Amygdala (tissue), 56 donors: ENCODE measurements at regions not wholly inside any gene's neighbourhood (a gene's known extent, or its start where the extent isn't known, plus 50 kb on each side); places are given as distances from the start of the nearest gene placed in this dataset.
"Not testable (repeated sequence)": the region's sequence is repeated elsewhere in the genome, so short reads cannot be mapped to it uniquely, and the experiment has no call there.

ENCODE experiments used
- DNase-seq, 56 donors: peaks; one replicate each; lab custom pipeline; 2025; lab: John Stamatoyannopoulos, UW

- DNase-seq, result not testable (repeated sequence)
Measured at GRCh38 chr16:51254390-51254789, 103.3 kb upstream of the SALL1 start.

- DNase-seq, result no peak
Measured at GRCh38 chr16:51248217-51248616, 97.1 kb upstream of the SALL1 start.

GRCh38 chr16:51245658-51245995 lies 94.6 kb upstream of the SALL1 start:
- DNase-seq, result no peak

- no peak for DNase-seq
Measured at GRCh38 chr16:51244887-51245657, 94.0 kb upstream of the SALL1 start.

- DNase-seq, result no peak
Measured at GRCh38 chr16:51243936-51244436, 92.9 kb upstream of the SALL1 start.

GRCh38 chr16:51242296-51242994 lies 91.4 kb upstream of the SALL1 start:
- DNase-seq, result no peak

- DNase-seq, result no peak
Measured at GRCh38 chr16:51239196-51239595, 88.1 kb upstream of the SALL1 start.

GRCh38 chr16:51237861-51238378 lies 86.8 kb upstream of the SALL1 start:
- DNase-seq, result peak in 3 of 56 donors; percentile 12 to 28 (median 22)

GRCh38 chr16:51237207-51237606 lies 86.1 kb upstream of the SALL1 start:
- peak in 7 of 56 donors; percentile 6 to 42 (median 25) for DNase-seq

- DNase-seq, result no peak
Measured at GRCh38 chr16:51236583-51236982, 85.5 kb upstream of the SALL1 start.

GRCh38 chr16:51231702-51232101 lies 80.6 kb upstream of the SALL1 start:
- no peak for DNase-seq

GRCh38 chr16:51230035-51230434 lies 79.0 kb upstream of the SALL1 start:
- not testable (repeated sequence) for DNase-seq

GRCh38 chr16:51228097-51228659 lies 77.1 kb upstream of the SALL1 start:
- DNase-seq, result no peak

GRCh38 chr16:51225878-51226277 lies 74.8 kb upstream of the SALL1 start:
- DNase-seq, result no peak

- DNase-seq, result no peak
Measured at GRCh38 chr16:51224317-51224716, 73.2 kb upstream of the SALL1 start.

- DNase-seq, result no peak
Measured at GRCh38 chr16:51222016-51222415, 70.9 kb upstream of the SALL1 start.

- no peak for DNase-seq
Measured at GRCh38 chr16:51211148-51211547, 60.1 kb upstream of the SALL1 start.

- DNase-seq, result no peak
Measured at GRCh38 chr16:51210087-51210486, 59.0 kb upstream of the SALL1 start.

- no peak for DNase-seq
Measured at GRCh38 chr16:51201604-51202003, 50.5 kb upstream of the SALL1 start.
